H1 (cell line): ENCODE measurements at regions not wholly inside any gene's neighbourhood (a gene's known extent, or its start where the extent isn't known, plus 50 kb on each side); places are given as distances from the start of the nearest gene placed in this dataset.

Experiments
- EP300 ChIP-seq, 2 experiments: IDR thresholded peaks; 1 replicate in 1 of 2; 2 replicates in 1 of 2; pipeline ENCODE4 v1.6.1; 2011 to 2012; ENCODE audit warnings: low read depth in 2 of 2, low read length in 2 of 2, mild to moderate bottlenecking in 2 of 2, borderline replicate concordance in 1 of 2, inconsistent platforms in 1 of 2, moderate library complexity in 1 of 2
- EZH2 ChIP-seq: fragments of 200-600 bp; sonication (generic); IDR thresholded peaks from 2 replicates; pipeline ENCODE4 v1.7.1; 2012; ENCODE audit warnings: low read depth, mild to moderate bottlenecking, moderate library complexity, low read length, inconsistent platforms; ENCODE audit not compliant: severe bottlenecking
- KDM1A ChIP-seq: fragments of 200-600, 300-600 bp; sonication (generic); IDR thresholded peaks from 2 replicates; pipeline ENCODE4 v1.7.1; 2016; ENCODE audit warnings: mild to moderate bottlenecking, low read length, borderline replicate concordance
- SP2 ChIP-seq: IDR thresholded peaks from 2 replicates; pipeline ENCODE4 v1.6.1; 2012; ENCODE audit warnings: mild to moderate bottlenecking, low read length, inconsistent platforms
- SRF ChIP-seq: IDR thresholded peaks from 2 replicates; pipeline ENCODE4 v1.6.1; 2011; ENCODE audit warnings: mild to moderate bottlenecking, low read depth, low read length, moderate library complexity
- TBP ChIP-seq: IDR thresholded peaks from 2 replicates; pipeline ENCODE4 v1.6.1; 2011; ENCODE audit warnings: low read depth, low read length, improper control_type of control experiment
- YY1 ChIP-seq: IDR thresholded peaks from 2 replicates; pipeline ENCODE4 v1.6.1; 2011; ENCODE audit warnings: low read depth, mild to moderate bottlenecking, low read length
- TF ChIP-seq, protein P1 (sequence below): IDR thresholded peaks from 2 replicates; pipeline ENCODE4 v1.6.1; 2012; ENCODE audit warnings: inconsistent platforms

GRCh38 chr18:10124071-10124470 lies 210.3 kb downstream of the VAPA start:
- TF ChIP-seq YY1 (no peak), KDM1A (no peak), SRF (no peak), SP2 (no peak), EZH2 (no peak), TBP (no peak), EP300 (IDR thresholded peaks at IDR 0.05; ENCODE audit: borderline replicate concordance in 1 of 2, low read depth in 2 of 2, low read length in 2 of 2) (no peak)
- TF ChIP-seq, protein P1, sequence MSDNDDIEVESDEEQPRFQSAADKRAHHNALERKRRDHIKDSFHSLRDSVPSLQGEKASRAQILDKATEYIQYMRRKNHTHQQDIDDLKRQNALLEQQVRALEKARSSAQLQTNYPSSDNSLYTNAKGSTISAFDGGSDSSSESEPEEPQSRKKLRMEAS: no peak
